ENCODE measurements at regions not wholly inside any gene's neighbourhood (a gene's known extent, or its start where the extent isn't known, plus 50 kb on each side); places are given as distances from the start of the nearest gene placed in this dataset.

GRCh38 chr22:47309946-47310345 lies 547.5 kb downstream of the TBC1D22A start:
- TF ChIP-seq, protein P1, sequence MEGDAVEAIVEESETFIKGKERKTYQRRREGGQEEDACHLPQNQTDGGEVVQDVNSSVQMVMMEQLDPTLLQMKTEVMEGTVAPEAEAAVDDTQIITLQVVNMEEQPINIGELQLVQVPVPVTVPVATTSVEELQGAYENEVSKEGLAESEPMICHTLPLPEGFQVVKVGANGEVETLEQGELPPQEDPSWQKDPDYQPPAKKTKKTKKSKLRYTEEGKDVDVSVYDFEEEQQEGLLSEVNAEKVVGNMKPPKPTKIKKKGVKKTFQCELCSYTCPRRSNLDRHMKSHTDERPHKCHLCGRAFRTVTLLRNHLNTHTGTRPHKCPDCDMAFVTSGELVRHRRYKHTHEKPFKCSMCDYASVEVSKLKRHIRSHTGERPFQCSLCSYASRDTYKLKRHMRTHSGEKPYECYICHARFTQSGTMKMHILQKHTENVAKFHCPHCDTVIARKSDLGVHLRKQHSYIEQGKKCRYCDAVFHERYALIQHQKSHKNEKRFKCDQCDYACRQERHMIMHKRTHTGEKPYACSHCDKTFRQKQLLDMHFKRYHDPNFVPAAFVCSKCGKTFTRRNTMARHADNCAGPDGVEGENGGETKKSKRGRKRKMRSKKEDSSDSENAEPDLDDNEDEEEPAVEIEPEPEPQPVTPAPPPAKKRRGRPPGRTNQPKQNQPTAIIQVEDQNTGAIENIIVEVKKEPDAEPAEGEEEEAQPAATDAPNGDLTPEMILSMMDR (conservative IDR thresholded peaks at IDR 0.05; ENCODE audit: low read depth, low read length), result no peak
- no peak for TF ChIP-seq EZH2 (IDR thresholded peaks at IDR 0.05; ENCODE audit: low read length, unreplicated experiment)

Data from PC-3 (cell line).